ENCODE measurements at regions not wholly inside any gene's neighbourhood (a gene's known extent, or its start where the extent isn't known, plus 50 kb on each side); places are given as distances from the start of the nearest gene placed in this dataset.
"Not testable (repeated sequence)": the region's sequence is repeated elsewhere in the genome, so short reads cannot be mapped to it uniquely, and the experiment has no call there.

- ChIA-PET POLR2A (no interaction called here), CTCF (no interaction called here)
- TF ChIP-seq CTCF (IDR thresholded peaks at IDR 0.05; ENCODE audit: control extremely low read depth, extremely low read depth, low read depth, missing control alignments) = no peak
- DNase-seq (ENCODE audit: extremely low spot score) = no peak
These were observed 103.5 kb upstream of the CADM1 start for GRCh38 chr11:115607621-115608221.

GRCh38 chr11:115606498-115607220, 102.4 kb upstream of the CADM1 start:
- CTCF ChIA-PET = interaction anchor here (0.9 kb wide), 1 partner anchor 34 kb away, joined by 3 read pairs; no protein-coding TSS in a partner anchor
- no peak for DNase-seq (ENCODE audit: extremely low spot score)

GRCh38 chr11:115605871-115606497, 101.8 kb upstream of the CADM1 start:
- ChIA-PET CTCF (interaction anchor here (0.9 kb wide), 1 partner anchor 35 kb away, joined by 3 read pairs; no protein-coding TSS in a partner anchor), POLR2A (no interaction called here)
- no peak for TF ChIP-seq CTCF (IDR thresholded peaks at IDR 0.05; ENCODE audit: control extremely low read depth, extremely low read depth, low read depth, missing control alignments)
- no peak for DNase-seq (ENCODE audit: extremely low spot score)

More at GRCh38 chr11:115606498-115607220, 102.4 kb upstream of the CADM1 start:
- no peak for TF ChIP-seq CTCF (IDR thresholded peaks at IDR 0.05; ENCODE audit: control extremely low read depth, extremely low read depth, low read depth, missing control alignments)
- POLR2A ChIA-PET = no interaction called here

- POLR2A ChIA-PET; CTCF ChIA-PET; DNase-seq (ENCODE audit: extremely low spot score): not testable (repeated sequence)
These were observed 101.2 kb upstream of the CADM1 start for GRCh38 chr11:115605397-115605796.

- DNase-seq (ENCODE audit: extremely low spot score) = no peak
- CTCF ChIA-PET = no interaction called here
- POLR2A ChIA-PET = no interaction called here
These were observed 94.9 kb upstream of the CADM1 start for GRCh38 chr11:115599125-115599524.

GRCh38 chr11:115598257-115598901, 94.2 kb upstream of the CADM1 start:
- ChIA-PET CTCF (no interaction called here), POLR2A (no interaction called here)
- DNase-seq (ENCODE audit: extremely low spot score) = no peak
- no peak for TF ChIP-seq CTCF (IDR thresholded peaks at IDR 0.05; ENCODE audit: control extremely low read depth, extremely low read depth, low read depth, missing control alignments)

More at GRCh38 chr11:115599125-115599524, 94.9 kb upstream of the CADM1 start:
- TF ChIP-seq CTCF (IDR thresholded peaks at IDR 0.05; ENCODE audit: control extremely low read depth, extremely low read depth, low read depth, missing control alignments) = no peak

Data from GM10248 (cell line).